HL-60 (cell line): ENCODE measurements at regions not wholly inside any gene's neighbourhood (a gene's known extent, or its start where the extent isn't known, plus 50 kb on each side); places are given as distances from the start of the nearest gene placed in this dataset.

ENCODE experiments used
- GABPA ChIP-seq: IDR thresholded peaks from 2 replicates; pipeline ENCODE4 v1.6.1; 2012; ENCODE audit warnings: low read depth
- POLR2AphosphoS5 ChIP-seq: IDR thresholded peaks from 2 replicates; pipeline ENCODE4 v1.6.1; 2012; ENCODE audit warnings: low read depth
- REST ChIP-seq: IDR thresholded peaks from 2 replicates; pipeline ENCODE4 v1.6.1; 2012; ENCODE audit warnings: low read depth; ENCODE audit not compliant: insufficient replicate concordance
- SPI1 ChIP-seq: IDR thresholded peaks from 2 replicates; pipeline ENCODE4 v1.6.1; 2012; ENCODE audit warnings: low read depth, mild to moderate bottlenecking, borderline replicate concordance
- TF ChIP-seq, protein P1 (sequence below): IDR thresholded peaks from one replicate; pipeline ENCODE4 v1.5.1; 2011; ENCODE audit warnings: low read length, control low read depth, inconsistent platforms; ENCODE audit not compliant: insufficient read depth

DNA sequence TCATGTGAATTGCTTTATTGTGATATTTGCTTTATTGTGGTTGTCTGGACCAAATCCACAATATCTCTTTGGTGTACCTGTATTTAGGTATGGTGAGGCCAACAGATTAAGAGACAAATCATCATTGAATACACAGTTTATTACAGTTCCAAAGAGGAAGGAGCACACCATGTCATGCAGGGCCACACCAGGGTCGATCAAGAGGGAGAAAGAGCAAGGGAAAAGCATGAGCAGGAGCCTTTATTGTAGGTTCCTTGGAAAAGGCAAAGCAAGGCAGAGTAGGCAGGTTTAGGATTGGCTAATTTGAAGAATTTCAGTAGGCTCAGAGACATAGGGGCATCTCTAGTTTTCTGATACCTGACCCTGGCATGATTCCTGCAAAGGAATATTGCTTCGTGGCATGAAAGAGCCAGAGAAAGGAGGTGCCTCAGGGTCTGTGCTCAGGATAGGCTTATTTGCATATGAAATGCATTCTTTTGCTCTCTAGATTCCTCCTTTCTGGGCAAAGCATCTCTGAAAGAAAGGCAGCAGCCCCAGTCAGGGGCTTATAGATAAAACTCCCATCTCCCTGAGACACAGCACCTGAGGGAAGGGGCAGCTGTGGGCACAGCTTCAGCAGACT lies 214.2 kb upstream of the ERBB4 start:
- no peak for TF ChIP-seq GABPA
- TF ChIP-seq, protein P1, sequence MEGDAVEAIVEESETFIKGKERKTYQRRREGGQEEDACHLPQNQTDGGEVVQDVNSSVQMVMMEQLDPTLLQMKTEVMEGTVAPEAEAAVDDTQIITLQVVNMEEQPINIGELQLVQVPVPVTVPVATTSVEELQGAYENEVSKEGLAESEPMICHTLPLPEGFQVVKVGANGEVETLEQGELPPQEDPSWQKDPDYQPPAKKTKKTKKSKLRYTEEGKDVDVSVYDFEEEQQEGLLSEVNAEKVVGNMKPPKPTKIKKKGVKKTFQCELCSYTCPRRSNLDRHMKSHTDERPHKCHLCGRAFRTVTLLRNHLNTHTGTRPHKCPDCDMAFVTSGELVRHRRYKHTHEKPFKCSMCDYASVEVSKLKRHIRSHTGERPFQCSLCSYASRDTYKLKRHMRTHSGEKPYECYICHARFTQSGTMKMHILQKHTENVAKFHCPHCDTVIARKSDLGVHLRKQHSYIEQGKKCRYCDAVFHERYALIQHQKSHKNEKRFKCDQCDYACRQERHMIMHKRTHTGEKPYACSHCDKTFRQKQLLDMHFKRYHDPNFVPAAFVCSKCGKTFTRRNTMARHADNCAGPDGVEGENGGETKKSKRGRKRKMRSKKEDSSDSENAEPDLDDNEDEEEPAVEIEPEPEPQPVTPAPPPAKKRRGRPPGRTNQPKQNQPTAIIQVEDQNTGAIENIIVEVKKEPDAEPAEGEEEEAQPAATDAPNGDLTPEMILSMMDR = no peak
- TF ChIP-seq POLR2AphosphoS5 = no peak
- TF ChIP-seq SPI1 = no peak
- no peak for TF ChIP-seq REST
